Breast epithelium (tissue), 4 donors: ENCODE measurements at regions not wholly inside any gene's neighbourhood (a gene's known extent, or its start where the extent isn't known, plus 50 kb on each side); places are given as distances from the start of the nearest gene placed in this dataset.

Experiments used
- DNase-seq, 2 donors: peaks; one replicate each; pipeline ENCODE4 v3.0.0-alpha.2; 2019; ENCODE audit warnings: low spot score in 2 of 2
- H3K27ac ChIP-seq, 2 donors: fragments of 200-600 bp; sonication (generic) in 1 of 2; one replicate each; pipeline ENCODE4 v1.5.1; 2016 to 2019; ENCODE audit warnings: mild to moderate bottlenecking in 1 of 2
- H3K27me3 ChIP-seq, 2 donors: fragments of 200-600 bp; sonication (generic) in 1 of 2; one replicate each; pipeline versions ENCODE4 v1.5.1 to v1.6.0; 2017 to 2019; ENCODE audit warnings: control low read depth in 1 of 2, mild to moderate bottlenecking in 1 of 2
- H3K36me3 ChIP-seq: fragments of 200-600 bp; one replicate; pipeline ENCODE4 v1.5.1; 2019
- H3K4me1 ChIP-seq, 2 donors: fragments of 200-600 bp; sonication (generic); one replicate each; pipeline ENCODE4 v1.5.1; 2016 to 2019; ENCODE audit warnings: control low read depth in 1 of 2
- H3K4me3 ChIP-seq, 3 donors: fragments of 200-600 bp; sonication (generic); 1 replicate in 2 of 3; 2 replicates in 1 of 3; pipeline ENCODE4 v1.5.1; 2016 to 2019; ENCODE audit warnings: mild to moderate bottlenecking in 3 of 3, moderate library complexity in 2 of 3
- H3K9me3 ChIP-seq, 2 donors: fragments of 200-600 bp; sonication (generic) in 1 of 2; one replicate each; pipeline ENCODE4 v1.5.1; 2016 to 2019; ENCODE audit warnings: control low read depth in 1 of 2
- CTCF ChIP-seq, 3 donors: fragments of 450-650 bp; IDR thresholded peaks; one replicate each; pipeline ENCODE4 v1.5.1; 2016 to 2017; ENCODE audit warnings: antibody characterized with exemption in 3 of 3, mild to moderate bottlenecking in 3 of 3, moderate library complexity in 3 of 3
- POLR2A ChIP-seq: fragments of 450-650 bp; IDR thresholded peaks from one replicate; pipeline ENCODE4 v1.6.1; 2016; ENCODE audit warnings: antibody characterized with exemption, mild to moderate bottlenecking, moderate library complexity
- POLR2AphosphoS5 ChIP-seq, 3 donors: sonication (generic); formaldehyde crosslinking; IDR thresholded peaks; one replicate each; pipeline ENCODE4 v1.6.1; 2017; ENCODE audit warnings: antibody characterized with exemption in 3 of 3
- intact Hi-C: fragments of 100-400 bp; cut with DNase I; formaldehyde crosslinking; loops from one replicate; pipeline ENCODE4 v1.15.1; 2023; ENCODE audit warnings: low total_unique reads

GRCh38 chr5:129306725-129307124 is 153.4 kb upstream of the ADAMTS19 start:
- Histone ChIP-seq H3K27me3 (no peaks in the 10 kb centered on the region), H3K36me3 (no peaks in the 10 kb centered on the region), H3K4me1 (no peaks in the 10 kb centered on the region), H3K4me3 (no peak overlapping the region), H3K27ac (no peak overlapping the region), H3K9me3 (peaks cover 14 to 39% of the 10 kb centered on the region in 2 donors)
- intact Hi-C loops, result no loop called here
- no peak for TF ChIP-seq CTCF (IDR thresholded peaks at IDR 0.05)
- TF ChIP-seq POLR2AphosphoS5 (IDR thresholded peaks at IDR 0.05), result no peak
- TF ChIP-seq POLR2A, result no peak
- no peak for DNase-seq

- Histone ChIP-seq H3K36me3 (no peaks in the 10 kb centered on the region), H3K9me3 (peaks cover 0 to 7% of the 10 kb centered on the region in 2 donors), H3K27ac (no peak overlapping the region), H3K4me1 (no peaks in the 10 kb centered on the region), H3K4me3 (no peak overlapping the region), H3K27me3 (no peaks in the 10 kb centered on the region)
- DNase-seq, result no peak
- intact Hi-C loops, result no loop called here
- TF ChIP-seq POLR2A (no peak), POLR2AphosphoS5 (IDR thresholded peaks at IDR 0.05) (no peak), CTCF (IDR thresholded peaks at IDR 0.05) (no peak)
Measured at GRCh38 chr5:129322968-129323367, 137.1 kb upstream of the ADAMTS19 start.

- no peak for DNase-seq
- intact Hi-C loops, result no loop called here
- H3K36me3 ChIP-seq, result no peaks in the 10 kb centered on the region
- peaks cover 0 to 5% of the 10 kb centered on the region in 2 donors for H3K9me3 ChIP-seq
- no peak overlapping the region for H3K4me3 ChIP-seq
- no peak for TF ChIP-seq POLR2AphosphoS5 (IDR thresholded peaks at IDR 0.05)
- no peak for TF ChIP-seq POLR2A
- TF ChIP-seq CTCF (IDR thresholded peaks at IDR 0.05), result no peak
- H3K4me1 ChIP-seq, result no peaks in the 10 kb centered on the region
- H3K27ac ChIP-seq, result no peak overlapping the region
- no peaks in the 10 kb centered on the region for H3K27me3 ChIP-seq
Measured at GRCh38 chr5:129341306-129341705, 118.8 kb upstream of the ADAMTS19 start.

GRCh38 chr5:129342796-129343195 is 117.3 kb upstream of the ADAMTS19 start:
- TF ChIP-seq POLR2A (no peak), CTCF (IDR thresholded peaks at IDR 0.05) (no peak), POLR2AphosphoS5 (IDR thresholded peaks at IDR 0.05) (no peak)
- Histone ChIP-seq H3K4me1 (no peaks in the 10 kb centered on the region), H3K27ac (no peak overlapping the region), H3K36me3 (no peaks in the 10 kb centered on the region), H3K4me3 (no peak overlapping the region), H3K9me3 (no peaks in the 10 kb centered on the region), H3K27me3 (no peaks in the 10 kb centered on the region)
- DNase-seq, result no peak
- intact Hi-C loops, result no loop called here

GRCh38 chr5:129345213-129345924 is 114.7 kb upstream of the ADAMTS19 start:
- DNase-seq, result no peak
- intact Hi-C loops, result no loop called here
- no peak overlapping the region for H3K4me3 ChIP-seq
- H3K4me1 ChIP-seq, result no peaks in the 10 kb centered on the region
- no peak for TF ChIP-seq POLR2AphosphoS5 (IDR thresholded peaks at IDR 0.05)
- TF ChIP-seq POLR2A, result no peak
- TF ChIP-seq CTCF (IDR thresholded peaks at IDR 0.05), result no peak
- H3K27ac ChIP-seq, result no peak overlapping the region
- no peaks in the 10 kb centered on the region for H3K36me3 ChIP-seq
- no peaks in the 10 kb centered on the region for H3K27me3 ChIP-seq
- peaks cover 0 to 16% of the 10 kb centered on the region in 2 donors for H3K9me3 ChIP-seq
